H1 (cell line): ENCODE measurements at regions not wholly inside any gene's neighbourhood (a gene's known extent, or its start where the extent isn't known, plus 50 kb on each side); places are given as distances from the start of the nearest gene placed in this dataset.

Experiments used
- FOSL1 ChIP-seq: IDR thresholded peaks from 2 replicates; pipeline ENCODE4 v1.6.1; 2011; ENCODE audit warnings: mild to moderate bottlenecking, low read depth, low read length, moderate library complexity; ENCODE audit not compliant: insufficient read depth
- POLR2AphosphoS5 ChIP-seq: IDR thresholded peaks from 2 replicates; pipeline ENCODE4 v1.6.1; 2011; ENCODE audit warnings: low read depth, low read length
- SIN3A ChIP-seq, 2 experiments: IDR thresholded peaks in 1 of 2; conservative IDR thresholded peaks in 1 of 2; 2 replicates each; pipeline ENCODE4 v1.6.1; 2011 to 2012; ENCODE audit warnings: low read length in 2 of 2, improper control_type of control experiment in 1 of 2, low read depth in 1 of 2, mild to moderate bottlenecking in 1 of 2

DNA sequence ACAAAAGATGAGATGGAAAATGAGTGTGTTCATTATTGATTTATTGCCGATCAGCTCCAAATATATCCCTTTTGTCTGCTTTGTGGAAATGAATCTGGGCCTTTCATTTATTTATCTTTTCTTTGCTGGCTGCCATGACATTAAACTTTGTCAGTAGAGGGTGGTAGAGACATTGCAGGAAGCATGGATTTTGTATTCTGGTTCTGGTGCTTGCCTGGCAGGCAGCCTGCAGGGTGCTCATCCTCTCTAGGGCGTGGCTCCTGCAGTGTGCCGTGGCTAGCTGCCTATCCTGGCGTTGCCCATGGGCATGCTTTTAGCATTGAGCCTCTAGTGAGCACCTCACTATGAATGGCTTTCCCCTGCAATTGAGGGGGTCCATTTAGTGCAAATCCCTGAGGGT lies 593.1 kb downstream of the RNF144A start:
- TF ChIP-seq SIN3A (conservative IDR thresholded peaks at IDR 0.05 in 1 of 2, IDR thresholded peaks at IDR 0.05 in 1 of 2; ENCODE audit: low read depth in 1 of 2, low read length in 2 of 2) (no peak), FOSL1 (no peak), POLR2AphosphoS5 (no peak)
